ENCODE measurements at regions not wholly inside any gene's neighbourhood (a gene's known extent, or its start where the extent isn't known, plus 50 kb on each side); places are given as distances from the start of the nearest gene placed in this dataset.
"Not testable (repeated sequence)": the region's sequence is repeated elsewhere in the genome, so short reads cannot be mapped to it uniquely, and the experiment has no call there.

DNA sequence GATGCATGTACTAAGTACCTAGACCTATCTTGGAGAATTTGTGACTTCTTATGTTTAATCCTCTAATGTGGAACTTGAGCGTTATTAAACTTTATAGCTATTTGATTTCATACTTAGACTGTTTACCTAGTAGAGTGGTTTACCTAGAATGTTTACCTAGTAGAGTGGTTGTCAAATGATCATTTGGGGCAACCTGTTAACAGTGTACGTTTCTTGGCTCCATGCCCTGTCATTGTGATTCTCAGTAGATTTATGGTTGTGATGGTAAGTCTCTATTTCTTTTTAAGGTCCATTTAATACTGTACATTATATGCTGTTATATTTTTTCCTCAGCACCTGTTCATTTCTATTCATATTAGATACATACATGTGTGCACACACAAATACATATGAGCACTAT lies 233.0 kb upstream of the MAD2L1 start:
- DNase-seq (ENCODE audit: low read depth) = no peak

DNA sequence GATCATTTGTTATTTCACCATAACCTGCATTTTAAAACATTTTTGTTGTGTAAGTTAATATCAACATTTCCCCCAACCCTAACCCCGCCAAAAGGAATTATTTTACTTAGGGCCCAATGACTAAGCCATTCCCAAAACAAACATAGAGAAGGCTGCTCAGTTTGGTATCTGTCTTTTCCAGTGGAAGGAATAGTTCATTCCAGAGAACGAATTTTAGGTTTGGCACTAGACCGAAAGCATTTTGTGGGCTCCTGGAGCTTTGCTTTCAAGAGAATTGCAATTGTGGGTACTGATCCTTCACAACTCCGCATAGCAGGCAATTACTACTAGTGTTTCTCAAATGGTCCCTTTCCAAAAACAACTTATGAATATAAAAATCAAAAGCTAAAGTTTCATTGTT lies 226.7 kb upstream of the MAD2L1 start:
- no peak for DNase-seq (ENCODE audit: low read depth)

DNA sequence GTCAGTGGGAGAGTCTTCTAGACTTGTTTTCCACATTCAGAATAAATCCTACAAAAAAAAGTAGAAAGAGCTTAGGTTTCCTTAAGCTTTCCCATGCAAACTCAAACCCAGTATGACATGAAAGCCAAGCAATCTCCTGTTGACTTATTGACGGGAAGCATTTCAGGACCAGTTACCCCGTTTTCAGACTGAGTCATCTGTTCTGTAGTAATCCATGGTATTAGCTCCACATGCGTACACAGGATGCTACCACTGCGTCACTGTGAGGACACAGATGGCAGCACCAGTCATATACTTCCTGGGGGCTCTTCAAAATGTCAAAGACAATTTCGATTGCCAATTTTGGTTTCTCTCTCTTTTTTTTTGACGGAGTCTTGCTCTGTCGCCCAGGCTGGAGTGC lies 224.9 kb upstream of the MAD2L1 start:
- no peak for DNase-seq (ENCODE audit: low read depth)

DNA sequence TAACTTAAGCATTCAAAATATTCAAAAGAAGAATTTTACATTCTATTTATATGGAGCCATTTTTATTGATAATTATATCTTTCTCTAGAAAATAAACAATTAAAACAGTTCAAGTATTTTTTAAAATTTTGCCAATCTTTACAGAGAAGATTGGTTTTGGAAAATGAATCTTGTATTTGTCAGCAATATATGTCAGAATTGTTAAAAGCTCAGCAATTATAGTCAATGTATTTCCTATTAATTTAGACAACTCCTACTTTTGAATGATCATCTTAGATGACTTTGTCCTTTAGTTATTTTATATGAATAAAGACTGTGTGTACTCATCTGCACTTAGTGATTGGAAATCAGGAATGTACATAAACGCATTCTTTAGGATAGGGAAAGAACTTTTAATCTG lies 223.9 kb upstream of the MAD2L1 start:
- no peak for DNase-seq (ENCODE audit: low read depth)

DNA sequence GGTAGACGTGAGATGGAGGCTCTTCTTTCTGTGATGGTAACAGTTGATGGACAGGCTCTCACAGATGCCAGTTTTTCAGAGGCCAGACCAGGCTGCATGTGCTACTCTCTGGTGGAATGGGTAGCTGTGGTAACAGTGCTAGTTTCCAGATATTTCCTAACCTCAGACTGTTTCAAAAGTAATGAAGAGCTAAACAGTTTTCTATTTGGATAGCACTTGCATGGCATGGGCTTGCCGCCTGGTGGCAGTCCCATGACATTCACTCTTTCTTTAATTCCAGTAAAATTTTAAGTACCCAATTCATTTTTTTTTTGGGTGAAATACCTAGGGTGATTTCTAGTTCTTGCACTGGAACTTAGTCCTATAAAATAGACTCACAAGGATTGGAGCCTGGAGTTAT lies 220.2 kb upstream of the MAD2L1 start:
- DNase-seq (ENCODE audit: low read depth) = no peak

DNA sequence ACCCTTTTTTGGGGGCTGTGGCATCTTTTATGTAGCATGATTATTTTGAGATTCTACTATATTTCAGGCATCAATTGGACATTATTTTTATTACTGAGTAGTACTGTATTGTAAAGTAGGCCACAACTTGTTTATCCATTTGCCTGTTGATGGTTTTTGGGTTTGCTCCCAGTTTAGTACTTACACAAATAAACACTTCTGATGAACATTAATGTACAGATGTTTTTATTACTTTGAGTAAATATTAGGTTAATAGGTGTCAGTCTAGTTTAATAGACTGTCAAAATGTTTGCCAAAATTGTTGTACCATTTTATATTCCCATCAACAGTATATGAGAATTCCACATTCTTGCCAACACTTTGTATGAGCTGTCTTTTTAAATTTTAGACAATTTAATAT lies 214.9 kb upstream of the MAD2L1 start:
- no peak for DNase-seq (ENCODE audit: low read depth)

DNA sequence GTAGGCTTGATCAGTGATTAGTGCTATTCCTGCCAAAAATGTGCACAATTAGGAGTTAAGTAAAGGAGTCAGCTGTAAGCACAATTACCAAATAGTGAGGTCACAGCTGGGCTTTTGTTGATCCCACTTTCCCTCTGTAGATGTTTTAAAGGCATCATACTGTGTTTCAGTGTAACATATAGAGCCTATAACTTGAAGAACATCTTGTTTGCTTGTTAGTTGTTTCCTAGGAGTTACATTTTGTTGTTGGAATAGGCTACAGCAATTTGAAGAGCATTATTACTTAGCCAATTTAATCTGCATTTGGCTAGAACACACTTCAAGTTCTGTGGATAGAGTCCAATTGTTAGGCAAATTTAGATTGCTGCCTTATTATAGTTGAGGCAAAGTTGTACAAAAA lies 210.7 kb upstream of the MAD2L1 start:
- no peak for DNase-seq (ENCODE audit: low read depth)

DNA sequence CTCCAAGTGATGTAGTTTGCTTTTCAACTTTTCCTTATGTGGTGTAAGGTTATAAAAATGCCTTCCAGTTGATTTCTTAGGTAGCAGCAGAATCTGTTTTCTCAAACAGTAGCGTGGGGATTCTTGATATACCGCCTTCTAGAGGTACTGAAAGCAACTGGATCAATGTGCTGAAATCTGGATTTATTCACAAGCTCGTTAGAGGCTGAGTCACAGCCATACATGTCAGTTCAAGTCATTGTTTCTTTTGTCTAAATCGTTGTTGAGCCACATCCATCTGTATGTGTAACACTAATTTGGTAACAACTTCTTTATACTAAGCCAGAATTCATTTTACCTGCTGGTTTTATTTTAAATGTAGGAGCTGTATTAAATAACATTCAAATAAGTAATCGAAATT lies 200.0 kb upstream of the MAD2L1 start:
- DNase-seq (ENCODE audit: low read depth) = no peak

DNA sequence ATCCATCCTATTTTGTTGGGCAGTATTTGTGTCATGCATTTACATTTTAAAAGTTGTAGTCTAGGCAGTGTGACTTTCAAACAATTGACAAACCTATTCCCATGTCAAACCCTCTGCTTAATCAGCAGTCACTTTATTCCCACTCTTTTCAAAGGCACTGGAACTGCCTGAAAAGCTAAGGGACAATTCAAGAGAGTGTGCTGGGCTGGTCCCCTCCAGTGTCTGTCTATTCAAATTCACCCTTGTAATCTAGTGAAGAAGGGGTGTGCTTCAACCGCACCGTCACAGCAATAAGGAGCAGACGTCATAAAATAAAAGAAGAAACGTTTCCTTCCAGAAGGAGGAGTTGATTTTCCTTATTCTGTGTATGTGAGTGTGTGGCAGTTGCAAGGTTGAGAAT lies 197.0 kb upstream of the MAD2L1 start:
- DNase-seq (ENCODE audit: low read depth) = no peak

DNA sequence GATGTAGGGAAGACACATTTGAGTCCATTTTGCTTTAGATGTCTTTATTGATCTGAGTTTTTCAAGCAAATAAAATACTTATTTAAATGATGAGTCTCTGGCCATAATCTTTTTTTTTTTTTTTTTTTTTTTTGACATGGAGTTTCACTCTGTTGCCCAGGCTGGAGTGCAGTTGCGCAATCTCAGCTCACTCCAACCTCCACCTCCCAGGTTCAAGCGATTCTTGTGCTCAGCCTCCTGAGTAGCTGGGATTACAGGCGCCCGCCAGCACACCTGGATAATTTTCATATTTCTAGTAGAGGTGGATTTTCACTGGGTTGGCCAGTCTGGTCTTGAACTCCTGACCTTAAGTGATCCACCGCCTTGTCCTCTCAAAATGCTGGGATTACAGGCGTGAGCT lies 194.5 kb upstream of the MAD2L1 start:
- DNase-seq (ENCODE audit: low read depth) = no peak

DNA sequence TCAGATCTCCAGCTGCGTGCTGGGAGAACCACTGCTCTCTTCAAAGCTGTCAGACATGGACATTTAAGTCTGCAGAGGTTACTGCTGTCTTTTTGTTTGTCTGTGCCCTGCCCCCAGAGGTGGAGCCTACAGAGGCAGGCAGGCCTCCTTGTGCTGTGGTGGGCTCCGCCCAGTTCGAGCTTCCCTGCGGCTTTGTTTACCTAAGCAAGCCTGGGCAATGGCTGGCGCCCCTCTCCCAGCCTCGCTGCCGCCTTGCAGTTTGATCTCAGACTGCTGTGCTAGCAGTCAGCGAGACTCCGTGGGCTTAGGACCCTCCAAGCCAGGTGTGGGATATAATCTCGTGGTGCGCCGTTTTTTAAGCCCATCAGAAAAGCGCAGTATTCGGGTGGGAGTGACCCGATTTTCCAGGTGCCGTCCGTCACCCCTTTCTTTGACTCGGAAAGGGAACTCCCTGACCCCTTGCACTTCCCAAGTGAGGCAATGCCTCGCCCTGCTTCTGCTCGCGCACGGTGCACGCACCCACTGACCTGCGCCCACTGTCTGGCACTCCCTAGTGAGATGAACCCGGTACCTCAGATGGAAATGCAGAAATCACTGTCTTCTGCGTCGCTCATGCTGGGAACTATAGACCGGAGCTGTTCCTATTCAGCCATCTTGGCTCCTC lies 189.6 kb upstream of the MAD2L1 start:
- not testable (repeated sequence) for DNase-seq (ENCODE audit: low read depth)

DNA sequence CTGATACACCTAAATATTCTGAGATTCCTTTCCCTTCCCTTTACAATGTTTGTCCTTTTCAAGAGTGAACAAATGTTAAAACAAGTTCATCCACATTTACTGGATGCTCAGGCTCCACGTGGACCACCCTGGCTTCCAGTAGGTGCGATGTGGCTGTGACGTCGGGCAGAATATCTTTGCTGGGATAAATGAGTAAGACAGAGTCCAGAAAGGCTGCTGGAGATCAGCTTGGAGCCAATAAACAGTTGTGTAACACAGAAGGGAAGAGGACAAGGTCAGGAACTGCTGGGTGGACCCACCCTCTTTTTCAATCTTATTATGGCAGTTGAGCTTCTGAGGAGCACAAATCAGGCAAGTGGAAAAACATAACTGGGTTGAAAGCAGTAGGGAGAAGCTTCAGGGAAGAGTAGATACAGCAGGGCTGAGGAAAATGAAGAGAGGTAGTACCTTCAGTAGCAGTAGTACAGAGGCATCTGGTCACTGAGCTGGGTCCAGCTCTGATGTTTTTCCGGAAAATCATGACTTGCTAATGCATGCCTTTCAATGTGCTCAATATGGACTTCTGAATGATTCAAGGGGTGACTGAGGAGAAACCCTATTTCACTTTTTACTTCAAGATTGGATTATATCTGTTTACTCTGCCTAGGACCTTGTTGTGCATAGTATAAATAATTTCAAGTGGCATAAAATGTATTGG lies 171.8 kb upstream of the MAD2L1 start:
- no peak for DNase-seq (ENCODE audit: low read depth)

DNA sequence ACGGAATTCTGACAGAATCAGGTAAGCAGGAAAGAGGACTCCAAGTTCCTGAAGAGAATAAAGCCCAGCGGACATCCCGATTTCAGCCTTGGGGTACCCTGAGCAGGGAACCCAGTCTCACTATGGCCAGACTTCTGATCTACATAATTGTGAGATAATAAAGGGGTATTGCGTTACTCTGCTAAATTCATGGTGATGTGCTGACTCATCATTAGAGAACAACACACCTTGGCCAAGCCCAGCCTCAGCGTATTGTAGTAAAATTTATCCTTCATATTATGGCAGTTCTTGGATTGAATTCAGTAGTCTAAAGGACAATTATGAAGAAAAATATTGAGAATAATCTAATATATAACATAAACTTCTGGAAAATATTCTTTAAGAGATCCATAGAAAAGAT lies 170.2 kb upstream of the MAD2L1 start:
- DNase-seq (ENCODE audit: low read depth) = no peak

DNA sequence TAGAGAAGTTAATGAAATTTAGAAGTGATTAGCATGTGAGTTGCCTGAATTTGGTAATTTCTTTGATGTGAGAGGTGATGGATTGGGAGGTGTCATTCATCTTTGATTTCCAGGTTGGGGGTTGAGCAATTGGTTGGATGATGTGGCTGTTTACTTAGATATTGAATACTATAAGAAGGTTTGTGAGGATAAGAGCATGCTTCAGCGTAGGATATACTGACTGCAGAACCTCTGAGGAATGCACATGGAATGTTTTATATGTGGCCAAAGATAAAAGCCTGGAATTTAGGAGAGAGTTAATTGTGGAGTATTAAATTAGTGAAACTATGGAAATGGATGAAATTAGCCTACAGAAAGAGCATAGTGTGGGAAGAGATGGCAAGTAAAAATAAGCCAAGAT lies 165.4 kb upstream of the MAD2L1 start:
- DNase-seq (ENCODE audit: low read depth) = no peak

DNA sequence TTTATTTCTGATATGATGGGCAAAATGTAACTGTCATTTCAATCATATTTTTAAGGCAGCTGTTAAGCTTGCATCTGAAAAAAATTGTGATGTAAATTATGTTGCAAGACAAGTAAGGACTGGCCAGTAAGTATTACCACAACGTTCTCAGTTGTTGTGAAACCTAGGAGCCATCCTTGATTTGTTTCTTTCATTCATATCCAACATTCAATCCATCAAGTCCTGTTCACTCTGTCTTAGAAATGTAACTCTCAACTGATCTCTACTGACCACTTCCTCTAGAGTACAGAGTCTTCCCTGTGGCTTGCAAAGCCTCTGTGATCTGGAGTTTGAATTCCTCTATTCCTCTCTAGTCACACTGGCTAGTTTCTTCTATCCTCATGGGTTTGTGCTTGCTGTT lies 161.4 kb upstream of the MAD2L1 start:
- DNase-seq (ENCODE audit: low read depth) = no peak

DNA sequence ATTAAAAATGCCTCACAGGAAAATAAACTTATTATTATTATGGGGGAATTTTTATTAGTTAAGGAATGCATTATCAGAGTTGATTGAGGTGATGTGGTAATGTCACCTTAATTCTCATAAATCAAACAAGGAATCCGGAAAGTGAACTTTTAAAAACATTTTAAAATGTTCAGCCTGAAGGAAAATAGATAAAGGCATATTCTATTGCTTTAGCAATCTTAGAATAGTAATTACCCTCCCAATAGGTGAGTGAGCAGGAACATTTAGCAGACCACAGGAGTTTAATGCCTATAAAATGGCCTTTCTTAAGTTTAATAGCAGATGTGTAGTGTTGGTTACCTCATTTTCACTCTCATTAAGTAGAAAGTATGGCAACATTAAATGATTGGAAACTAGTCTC lies 160.9 kb upstream of the MAD2L1 start:
- no peak for DNase-seq (ENCODE audit: low read depth)

DNA sequence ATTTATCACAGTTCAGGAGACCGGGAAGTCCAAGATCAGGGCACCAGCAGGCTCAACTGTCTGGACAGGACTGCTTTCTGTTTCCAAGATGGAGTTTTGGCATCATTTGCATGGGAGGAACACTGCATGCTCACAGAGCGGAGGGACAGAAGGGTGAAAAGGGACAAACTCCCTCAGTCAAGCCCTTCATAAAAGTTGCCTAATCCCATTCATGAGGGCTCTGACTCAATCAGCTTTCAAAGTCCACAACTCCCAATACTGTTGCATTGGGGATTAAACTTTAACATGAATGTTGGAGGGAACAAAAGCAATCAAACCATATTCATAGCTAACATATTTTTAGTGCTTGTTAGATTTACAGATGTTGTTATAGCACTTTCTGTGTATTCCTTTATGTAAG lies 158.9 kb upstream of the MAD2L1 start:
- no peak for DNase-seq (ENCODE audit: low read depth)

DNA sequence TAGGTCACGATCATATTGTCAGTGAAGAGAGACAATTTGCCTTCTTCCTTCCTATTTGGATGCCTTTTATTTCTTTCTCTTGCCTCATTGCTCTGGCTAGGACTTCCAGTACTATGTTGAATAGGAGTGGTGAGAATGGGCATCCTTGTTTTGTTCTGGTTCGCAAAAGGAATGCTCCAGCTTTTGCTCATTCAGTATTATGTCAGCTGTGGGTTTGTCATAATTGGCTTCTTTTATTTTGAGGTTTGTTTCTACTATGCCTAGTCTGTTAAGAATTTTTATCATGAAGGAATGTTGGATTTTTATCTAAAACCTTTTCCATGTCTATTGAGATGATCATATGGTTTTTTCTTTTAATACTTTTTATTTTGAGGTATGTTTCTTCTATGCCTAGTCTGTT lies 152.3 kb upstream of the MAD2L1 start:
- DNase-seq (ENCODE audit: low read depth) = no peak

DNA sequence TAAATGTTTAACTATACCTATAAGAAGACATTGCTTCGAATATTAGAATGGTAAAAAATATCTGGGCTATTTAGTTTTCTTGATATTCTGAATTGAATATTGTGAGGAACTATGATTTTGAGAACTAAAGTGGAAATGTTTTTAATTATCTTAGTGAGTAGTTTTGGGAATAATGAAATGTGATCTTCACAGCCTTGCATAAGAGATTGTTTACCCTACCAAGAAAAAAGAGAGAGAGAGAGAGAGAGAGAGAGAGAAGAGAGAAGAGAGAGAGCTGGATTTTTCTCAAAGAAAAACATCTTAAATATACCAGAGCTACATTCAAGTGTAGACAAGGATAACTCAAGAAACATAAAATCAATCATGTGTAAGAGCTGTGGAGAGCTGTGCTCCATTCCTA lies 148.7 kb upstream of the MAD2L1 start:
- no peak for DNase-seq (ENCODE audit: low read depth)

DNA sequence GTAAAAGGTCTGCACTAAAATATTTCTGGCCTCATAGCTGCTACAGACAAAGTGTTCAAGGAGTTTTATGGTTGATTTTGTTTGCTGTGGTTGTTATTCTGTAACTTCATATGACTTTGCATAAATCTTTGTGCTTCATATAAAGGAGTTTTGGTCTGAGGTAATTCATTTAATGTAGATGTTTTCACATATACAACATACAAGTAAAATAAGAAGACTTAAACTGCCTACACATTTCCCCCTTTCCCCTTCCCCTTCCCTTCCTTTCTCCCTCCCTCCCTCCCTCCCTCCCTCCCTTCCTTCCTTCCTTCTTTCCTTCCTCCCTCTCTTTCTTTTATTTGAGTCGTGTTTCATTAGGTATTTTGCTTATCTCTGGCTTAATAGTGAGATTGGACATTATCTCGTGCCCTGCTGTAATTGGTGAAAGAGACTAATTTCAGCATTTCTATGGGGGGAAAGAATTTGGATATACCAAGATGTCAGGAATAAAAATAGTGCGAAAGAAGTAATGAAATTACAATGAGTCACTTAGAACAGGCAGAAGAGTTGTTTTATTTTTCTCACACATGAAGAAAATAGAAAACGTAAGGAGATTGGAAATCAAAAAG lies 144.9 kb upstream of the MAD2L1 start:
- no peak for DNase-seq (ENCODE audit: low read depth)

DNA sequence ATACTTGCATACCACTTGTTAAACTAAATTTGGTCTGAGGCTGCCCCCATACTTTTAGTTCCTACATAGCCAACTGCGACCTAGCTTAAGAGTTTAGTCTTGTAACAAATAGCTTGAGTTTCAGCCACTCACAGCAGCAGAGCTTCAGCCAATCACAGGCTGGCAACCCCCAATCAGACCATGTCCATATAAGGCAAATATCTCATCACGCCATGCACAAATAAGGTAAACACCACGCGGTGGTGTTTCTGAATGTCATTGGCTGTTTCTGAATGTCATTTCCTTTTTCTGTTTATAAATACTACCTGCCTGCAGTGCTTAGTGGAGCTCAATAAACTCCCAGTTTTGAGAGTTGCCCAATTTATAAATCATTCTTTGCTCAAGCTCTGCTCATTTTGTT lies 143.1 kb upstream of the MAD2L1 start:
- no peak for DNase-seq (ENCODE audit: low read depth)

DNA sequence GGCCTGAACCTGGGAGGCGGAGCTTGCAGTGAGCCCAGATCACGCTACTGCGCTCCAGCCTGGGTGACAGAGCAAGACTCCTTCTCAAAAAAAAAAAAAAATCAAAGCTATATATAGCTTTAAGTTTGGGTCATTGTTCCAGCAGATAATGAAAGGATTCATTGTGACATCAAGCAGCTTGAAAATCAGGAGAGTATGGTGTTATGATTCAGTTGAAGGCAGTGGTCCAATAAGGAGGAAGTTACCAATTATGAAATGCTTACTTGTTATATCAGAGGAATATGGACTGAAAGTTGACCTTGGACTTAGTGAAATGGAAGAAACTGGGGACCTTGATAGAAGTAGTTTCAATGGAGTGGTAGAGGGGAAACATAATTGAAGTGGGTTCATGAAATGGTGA lies 140.4 kb upstream of the MAD2L1 start:
- DNase-seq (ENCODE audit: low read depth) = no peak

DNA sequence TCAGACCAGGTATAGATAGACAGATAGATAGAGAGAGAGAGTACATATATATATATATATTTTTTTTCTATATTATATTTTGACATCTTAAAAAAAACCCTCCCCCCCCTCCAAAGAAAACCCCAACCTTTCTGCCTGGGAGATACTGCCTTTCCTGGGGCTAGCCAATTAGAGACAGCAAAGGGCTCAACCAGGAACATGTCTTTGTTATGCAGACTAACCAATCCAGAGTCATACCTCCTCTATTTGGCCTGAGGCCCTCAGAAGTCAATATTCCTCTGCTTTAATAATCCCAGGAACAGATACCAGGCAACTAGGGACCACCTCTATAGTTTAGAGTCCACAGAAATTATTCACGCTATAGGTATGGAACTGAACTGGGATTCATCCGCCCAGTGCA lies 135.6 kb upstream of the MAD2L1 start:
- DNase-seq (ENCODE audit: low read depth) = no peak
